Chondrocyte (in vitro differentiated cells): ENCODE measurements at regions not wholly inside any gene's neighbourhood (a gene's known extent, or its start where the extent isn't known, plus 50 kb on each side); places are given as distances from the start of the nearest gene placed in this dataset.

Experiments used
- DNase-seq: peaks from one replicate; pipeline ENCODE4 v3.0.0; 2021; ENCODE audit warnings: mixed read lengths, low spot score
- H3K27ac Mint-ChIP-seq: one replicate; pipeline ENCODE4 v1.8.0; 2021; ENCODE audit warnings: mild to moderate bottlenecking, moderate library complexity, mixed read lengths; ENCODE audit not compliant: unreplicated experiment
- H3K27me3 Mint-ChIP-seq: 2 replicates; pipeline ENCODE4 v1.8.0; 2021; ENCODE audit warnings: low read depth, mixed read lengths
- H3K36me3 Mint-ChIP-seq: 2 replicates; pipeline ENCODE4 v1.8.0; 2021; ENCODE audit warnings: low read depth, mixed read lengths
- H3K4me1 Mint-ChIP-seq: 2 replicates; pipeline ENCODE4 v1.8.0; 2021; ENCODE audit warnings: low read depth, mild to moderate bottlenecking, mixed read lengths
- H3K4me3 Mint-ChIP-seq: one replicate; pipeline ENCODE4 v1.8.0; 2021; ENCODE audit warnings: mild to moderate bottlenecking, moderate library complexity, mixed read lengths; ENCODE audit not compliant: unreplicated experiment
- H3K9me3 Mint-ChIP-seq: 2 replicates; pipeline ENCODE4 v1.8.0; 2021; ENCODE audit warnings: low read depth, mixed read lengths
- TF ChIP-seq, protein P1 (sequence below): fragments of 200-600 bp; sonication (generic); IDR thresholded peaks from 2 replicates; pipeline ENCODE4 v1.5.0; 2021; ENCODE audit warnings: antibody characterized with exemption, mild to moderate bottlenecking, moderate library complexity

DNA sequence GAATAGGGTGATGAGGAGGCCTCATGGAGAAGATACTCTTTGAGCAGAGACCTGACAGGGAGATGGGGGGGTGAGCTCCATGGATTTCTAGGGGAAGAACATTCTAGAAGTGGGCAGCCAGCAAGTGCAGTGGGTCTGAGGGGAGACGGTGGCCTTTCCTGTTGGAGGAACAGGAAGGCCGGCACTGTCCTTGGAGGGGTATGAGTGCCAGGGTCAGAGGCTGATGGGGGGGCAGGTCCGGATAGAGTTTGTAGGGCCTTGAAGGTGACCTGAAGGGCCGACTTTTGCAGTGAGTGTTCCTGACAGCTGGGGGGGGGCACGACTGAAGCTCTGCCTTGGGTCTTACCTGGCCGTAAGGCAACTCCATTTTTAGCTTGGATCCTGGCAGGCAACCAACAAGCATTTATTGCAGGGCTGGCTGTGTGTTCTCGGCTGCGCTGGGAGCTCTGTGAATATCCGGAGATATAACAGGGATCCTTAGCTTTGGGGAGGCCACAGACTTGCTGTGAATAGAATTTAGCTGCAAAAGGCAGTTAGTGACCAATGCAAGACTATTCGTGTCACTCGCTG is 130.6 kb downstream of the MRPS6 start:
- Mint-ChIP-seq H3K36me3 (no peaks in the 10 kb centered on the region), H3K27me3 (no peaks in the 10 kb centered on the region), H3K4me3 (no peak overlapping the region), H3K4me1 (peaks cover 63% of the 10 kb centered on the region), H3K9me3 (no peaks in the 10 kb centered on the region), H3K27ac (no peak overlapping the region)
- DNase-seq, result no peak
- TF ChIP-seq, protein P1, sequence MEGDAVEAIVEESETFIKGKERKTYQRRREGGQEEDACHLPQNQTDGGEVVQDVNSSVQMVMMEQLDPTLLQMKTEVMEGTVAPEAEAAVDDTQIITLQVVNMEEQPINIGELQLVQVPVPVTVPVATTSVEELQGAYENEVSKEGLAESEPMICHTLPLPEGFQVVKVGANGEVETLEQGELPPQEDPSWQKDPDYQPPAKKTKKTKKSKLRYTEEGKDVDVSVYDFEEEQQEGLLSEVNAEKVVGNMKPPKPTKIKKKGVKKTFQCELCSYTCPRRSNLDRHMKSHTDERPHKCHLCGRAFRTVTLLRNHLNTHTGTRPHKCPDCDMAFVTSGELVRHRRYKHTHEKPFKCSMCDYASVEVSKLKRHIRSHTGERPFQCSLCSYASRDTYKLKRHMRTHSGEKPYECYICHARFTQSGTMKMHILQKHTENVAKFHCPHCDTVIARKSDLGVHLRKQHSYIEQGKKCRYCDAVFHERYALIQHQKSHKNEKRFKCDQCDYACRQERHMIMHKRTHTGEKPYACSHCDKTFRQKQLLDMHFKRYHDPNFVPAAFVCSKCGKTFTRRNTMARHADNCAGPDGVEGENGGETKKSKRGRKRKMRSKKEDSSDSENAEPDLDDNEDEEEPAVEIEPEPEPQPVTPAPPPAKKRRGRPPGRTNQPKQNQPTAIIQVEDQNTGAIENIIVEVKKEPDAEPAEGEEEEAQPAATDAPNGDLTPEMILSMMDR, result no peak

DNA sequence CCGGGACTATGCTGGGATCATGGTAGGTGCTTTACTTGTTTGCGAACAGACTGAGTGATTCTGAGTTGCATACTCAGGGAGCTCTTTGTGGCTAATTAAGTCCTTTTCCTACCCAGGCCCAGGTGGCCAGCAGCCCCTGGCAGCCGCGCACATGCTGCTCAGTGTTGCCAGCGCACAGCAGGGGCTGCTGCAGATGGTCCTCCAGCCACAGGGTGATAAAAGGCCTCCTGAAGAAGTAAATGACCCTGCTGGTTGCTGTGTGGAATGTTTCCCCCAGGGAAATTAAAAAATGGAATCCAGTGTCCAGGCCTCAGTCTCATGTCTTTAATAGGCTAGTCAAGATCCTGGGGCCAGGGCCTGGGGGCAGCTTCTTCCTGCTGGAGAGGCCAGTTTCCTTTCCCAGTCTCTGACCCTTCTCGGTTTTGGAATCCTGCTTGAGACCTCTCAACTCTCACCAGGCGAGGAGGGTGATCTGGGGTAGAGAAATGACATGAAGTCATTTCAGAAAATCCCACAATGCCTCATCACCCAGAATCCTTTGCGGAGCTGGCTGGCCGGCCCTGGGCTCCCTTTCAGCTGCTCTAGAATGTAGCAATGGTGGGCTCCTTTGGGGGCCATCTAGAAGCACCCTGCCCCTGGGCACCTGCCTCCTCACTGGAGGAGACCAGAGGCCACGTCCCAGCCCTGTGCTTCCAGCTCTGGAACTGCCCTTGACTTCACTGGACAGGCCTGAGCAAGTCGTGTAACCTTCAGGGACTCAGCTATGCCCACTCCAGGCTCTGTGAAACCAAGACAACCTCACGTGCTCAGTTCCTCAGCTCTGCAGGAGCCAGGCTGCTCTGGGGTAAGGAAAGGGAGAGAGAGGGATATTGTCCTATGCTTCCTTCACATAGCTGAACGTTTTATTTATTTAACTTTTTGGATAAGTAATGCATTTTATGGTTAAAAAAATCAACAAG is 131.4 kb downstream of the MRPS6 start:
- Mint-ChIP-seq H3K27me3 (no peaks in the 10 kb centered on the region), H3K36me3 (no peaks in the 10 kb centered on the region), H3K4me3 (no peak overlapping the region), H3K4me1 (peaks cover 63% of the 10 kb centered on the region), H3K27ac (peak overlapping the region; percentile 27), H3K9me3 (peaks cover 6% of the 10 kb centered on the region)
- no peak for DNase-seq
- TF ChIP-seq, protein P1, result no peak

DNA sequence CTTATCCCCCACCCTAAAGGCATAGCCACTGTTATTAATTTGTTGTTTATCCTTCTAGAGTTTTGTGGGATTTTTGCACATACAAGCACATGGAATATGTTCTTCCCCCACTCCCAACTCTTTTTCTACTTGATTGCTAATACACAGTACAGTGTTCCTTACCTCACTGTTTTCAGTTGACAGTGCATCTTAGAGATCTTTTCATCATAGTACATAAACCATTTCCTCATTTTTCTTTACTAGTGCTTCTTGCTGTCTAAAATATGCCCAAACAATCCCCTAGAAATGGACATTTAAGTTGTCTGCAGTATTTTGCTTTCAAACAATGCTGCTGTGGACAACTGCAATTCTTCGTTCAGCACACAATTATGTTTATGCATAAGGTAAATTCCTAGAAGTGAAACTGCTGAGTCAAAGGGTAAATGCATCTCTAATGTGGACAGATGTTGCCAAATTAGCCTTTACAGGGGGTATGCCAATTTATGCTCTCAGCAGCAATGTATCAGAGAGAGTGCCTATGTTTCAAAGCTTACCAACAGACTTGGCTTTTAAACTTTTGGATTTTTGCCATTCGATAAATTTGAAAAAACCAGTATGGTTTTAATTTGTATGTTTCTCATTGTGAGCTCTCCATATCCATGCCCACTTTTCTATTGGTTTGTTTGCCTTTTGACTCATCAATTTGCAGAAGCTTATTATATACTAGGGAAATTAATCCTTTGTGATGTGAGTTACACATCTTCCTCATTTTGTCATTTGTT is 132.6 kb downstream of the MRPS6 start:
- peaks cover 57% of the 10 kb centered on the region for H3K4me1 Mint-ChIP-seq
- H3K27me3 Mint-ChIP-seq, result no peaks in the 10 kb centered on the region
- no peak overlapping the region for H3K27ac Mint-ChIP-seq
- no peaks in the 10 kb centered on the region for H3K36me3 Mint-ChIP-seq
- no peak for DNase-seq
- TF ChIP-seq, protein P1, result no peak
- peaks cover 11% of the 10 kb centered on the region for H3K9me3 Mint-ChIP-seq
- no peak overlapping the region for H3K4me3 Mint-ChIP-seq

DNA sequence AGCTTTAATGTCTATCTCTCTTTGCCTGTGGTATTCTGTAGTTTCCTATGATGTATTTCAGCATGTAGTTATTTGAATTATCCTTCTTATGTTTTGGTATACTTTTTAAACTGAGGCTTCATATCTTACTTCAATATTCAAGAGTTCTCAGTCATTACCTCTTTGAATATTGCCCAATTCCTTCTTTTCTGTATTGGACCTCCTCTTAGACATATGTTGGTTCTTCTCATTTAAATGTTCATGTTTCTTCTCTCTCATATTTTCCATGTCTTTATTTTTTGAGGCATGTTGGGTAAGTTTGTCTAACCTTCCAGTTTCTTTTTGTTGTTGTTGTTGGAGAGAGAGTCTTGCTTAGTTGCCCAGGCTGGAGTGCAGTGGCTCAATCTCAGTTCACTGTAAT is 140.6 kb downstream of the MRPS6 start:
- Mint-ChIP-seq H3K9me3 (peaks cover 23% of the 10 kb centered on the region), H3K27me3 (no peaks in the 10 kb centered on the region), H3K36me3 (peaks cover 10% of the 10 kb centered on the region), H3K27ac (no peak overlapping the region), H3K4me1 (peaks cover 14% of the 10 kb centered on the region), H3K4me3 (no peak overlapping the region)
- TF ChIP-seq, protein P1, result no peak
- DNase-seq, result no peak

DNA sequence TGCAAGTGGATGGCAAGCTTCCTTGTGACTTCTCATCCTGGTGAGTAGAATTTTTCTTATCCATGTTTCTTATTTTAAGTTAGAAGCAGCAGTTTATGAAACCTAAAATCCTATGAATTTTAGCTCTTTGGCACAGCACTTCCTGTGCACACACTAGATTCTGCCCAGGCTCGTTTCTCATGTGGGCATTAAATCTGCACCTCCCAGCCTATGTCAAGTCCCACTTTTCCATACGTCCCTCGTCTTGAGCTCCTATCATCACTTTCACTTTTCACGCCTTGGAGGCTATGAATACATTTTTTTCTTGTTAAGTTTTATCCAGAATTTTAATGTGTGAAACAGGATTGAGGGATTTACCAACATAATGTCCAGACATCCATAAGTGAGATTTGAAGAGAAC is 142.1 kb downstream of the MRPS6 start:
- peaks cover 10% of the 10 kb centered on the region for H3K36me3 Mint-ChIP-seq
- H3K4me3 Mint-ChIP-seq, result no peak overlapping the region
- H3K4me1 Mint-ChIP-seq, result peaks cover 14% of the 10 kb centered on the region
- DNase-seq, result no peak
- TF ChIP-seq, protein P1, result no peak
- H3K9me3 Mint-ChIP-seq, result peaks cover 12% of the 10 kb centered on the region
- H3K27ac Mint-ChIP-seq, result no peak overlapping the region
- H3K27me3 Mint-ChIP-seq, result no peaks in the 10 kb centered on the region
